GM18499 (cell line): ENCODE measurements at regions not wholly inside any gene's neighbourhood (a gene's known extent, or its start where the extent isn't known, plus 50 kb on each side); places are given as distances from the start of the nearest gene placed in this dataset.

Experiments
- ATAC-seq: cut with Tn5 transposase; IDR thresholded peaks from one replicate; pipeline ENCODE4 v1.9.1; 2021; ENCODE audit warnings: moderate number of reproducible peaks; ENCODE audit not compliant: insufficient read depth, unreplicated experiment

GRCh38 chr6:79330704-79331103, 96.2 kb upstream of the HMGN3 start:
- no peak for ATAC-seq

GRCh38 chr6:79313254-79313653, 78.8 kb upstream of the HMGN3 start:
- no peak for ATAC-seq

DNA sequence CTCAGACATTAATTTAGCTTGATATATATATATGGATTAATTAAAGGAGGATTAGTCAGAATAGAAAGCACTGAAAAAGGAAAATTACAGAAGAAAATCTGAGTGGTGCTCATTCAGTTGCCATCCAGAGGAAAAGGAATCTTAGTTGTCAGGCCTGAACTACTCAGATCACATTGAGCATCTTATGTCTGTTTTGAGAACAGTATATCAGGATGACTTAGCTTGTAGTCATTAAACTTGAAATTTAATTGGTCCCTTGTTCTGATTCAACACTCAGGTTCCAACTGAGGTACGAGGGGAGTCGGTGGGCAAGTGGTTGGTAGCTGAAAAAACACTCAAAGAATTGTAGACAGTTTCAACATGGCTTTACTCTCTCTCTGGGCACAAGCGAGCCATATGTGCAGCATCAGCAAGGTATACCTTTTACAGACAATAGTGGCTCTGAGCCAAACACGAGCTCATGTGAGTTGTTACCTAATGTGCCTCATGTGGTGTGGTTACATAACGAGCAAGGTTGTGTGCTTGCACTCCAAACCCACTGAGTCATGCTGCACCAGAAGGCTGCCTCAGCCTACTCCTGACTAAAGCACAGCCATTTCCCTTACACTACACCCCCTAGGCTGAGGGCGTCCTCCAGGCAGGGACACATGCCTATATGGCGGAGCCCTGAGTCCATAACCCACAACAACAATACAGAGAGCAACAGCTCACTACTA, 73.0 kb upstream of the HMGN3 start:
- ATAC-seq = no peak

GRCh38 chr6:79305020-79305419, 70.5 kb upstream of the HMGN3 start:
- ATAC-seq = no peak

DNA sequence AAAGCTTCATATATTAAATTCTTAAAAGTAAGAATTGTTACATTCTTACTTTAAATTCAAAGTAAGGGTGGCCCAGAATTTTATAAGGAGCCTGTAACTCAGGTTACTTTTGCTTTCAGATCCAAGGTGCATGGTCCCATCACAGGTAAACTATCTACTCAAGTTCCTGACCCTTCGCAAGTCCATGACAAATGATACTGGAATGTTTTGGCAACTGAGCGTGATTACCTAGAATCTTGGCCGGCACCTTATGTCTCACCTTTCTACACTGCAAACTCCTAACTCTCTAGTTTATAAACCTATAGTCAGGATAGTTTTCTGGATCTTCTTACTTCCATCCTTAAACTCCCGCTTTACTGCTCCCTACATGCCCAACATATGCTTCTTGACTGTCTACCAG, 67.9 kb upstream of the HMGN3 start:
- no peak for ATAC-seq

DNA sequence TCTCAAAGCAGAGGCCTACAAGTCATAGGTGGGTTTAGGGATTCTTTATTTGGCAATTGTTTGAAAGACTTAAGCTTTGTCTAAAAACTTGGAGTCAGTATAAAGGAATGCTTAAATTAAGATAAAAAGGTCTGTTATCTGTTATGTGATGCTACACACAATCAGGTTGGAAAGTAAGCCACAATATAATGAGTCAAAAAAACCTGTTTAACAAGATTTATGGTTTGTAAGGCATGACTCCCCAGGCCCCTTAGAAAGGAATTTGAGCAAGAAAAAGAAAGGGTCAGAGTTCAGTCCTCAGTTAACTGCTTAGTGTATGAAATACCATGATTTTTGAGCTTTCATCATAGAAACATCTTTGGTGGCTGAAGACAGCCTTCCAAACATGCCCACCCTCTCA, 66.8 kb upstream of the HMGN3 start:
- ATAC-seq = no peak

GRCh38 chr6:79296211-79296610, 61.7 kb upstream of the HMGN3 start:
- no peak for ATAC-seq
